ENCODE measurements at regions not wholly inside any gene's neighbourhood (a gene's known extent, or its start where the extent isn't known, plus 50 kb on each side); places are given as distances from the start of the nearest gene placed in this dataset.

DNA sequence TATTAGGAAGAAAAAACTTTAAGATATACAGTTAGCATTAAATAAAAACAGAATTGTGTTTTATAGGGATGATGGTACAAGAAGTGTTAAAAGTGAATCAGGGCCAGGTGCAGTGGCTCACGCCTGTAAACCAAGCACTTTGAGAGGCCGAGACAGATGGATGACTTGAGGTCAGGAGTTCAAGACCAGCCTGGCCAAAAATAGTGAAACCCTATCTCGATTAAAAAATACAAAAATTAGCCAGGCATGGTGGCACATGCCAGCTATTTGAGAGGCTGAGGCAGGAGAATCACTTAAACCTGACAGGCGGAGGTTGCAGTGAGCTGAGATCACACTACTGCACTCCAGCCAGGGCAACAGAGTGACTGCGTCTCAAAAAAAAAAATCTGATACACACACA is 282.9 kb upstream of the ATP10B start:
- TF ChIP-seq, protein P1, sequence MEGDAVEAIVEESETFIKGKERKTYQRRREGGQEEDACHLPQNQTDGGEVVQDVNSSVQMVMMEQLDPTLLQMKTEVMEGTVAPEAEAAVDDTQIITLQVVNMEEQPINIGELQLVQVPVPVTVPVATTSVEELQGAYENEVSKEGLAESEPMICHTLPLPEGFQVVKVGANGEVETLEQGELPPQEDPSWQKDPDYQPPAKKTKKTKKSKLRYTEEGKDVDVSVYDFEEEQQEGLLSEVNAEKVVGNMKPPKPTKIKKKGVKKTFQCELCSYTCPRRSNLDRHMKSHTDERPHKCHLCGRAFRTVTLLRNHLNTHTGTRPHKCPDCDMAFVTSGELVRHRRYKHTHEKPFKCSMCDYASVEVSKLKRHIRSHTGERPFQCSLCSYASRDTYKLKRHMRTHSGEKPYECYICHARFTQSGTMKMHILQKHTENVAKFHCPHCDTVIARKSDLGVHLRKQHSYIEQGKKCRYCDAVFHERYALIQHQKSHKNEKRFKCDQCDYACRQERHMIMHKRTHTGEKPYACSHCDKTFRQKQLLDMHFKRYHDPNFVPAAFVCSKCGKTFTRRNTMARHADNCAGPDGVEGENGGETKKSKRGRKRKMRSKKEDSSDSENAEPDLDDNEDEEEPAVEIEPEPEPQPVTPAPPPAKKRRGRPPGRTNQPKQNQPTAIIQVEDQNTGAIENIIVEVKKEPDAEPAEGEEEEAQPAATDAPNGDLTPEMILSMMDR (IDR thresholded peaks at IDR 0.05): no peak
- no peak for TF ChIP-seq POLR2A (IDR thresholded peaks at IDR 0.05)
- DNase-seq: no peak
- Histone ChIP-seq H3K27me3 (no peaks in the 10 kb centered on the region), H3K4me1 (no peaks in the 10 kb centered on the region), H3K4me3 (no peak overlapping the region), H3K27ac (no peak overlapping the region), H3K36me3 (no peaks in the 10 kb centered on the region), H3K9me3 (no peaks in the 10 kb centered on the region)
- ATAC-seq: no peak
- intact Hi-C loops (cut with DNase I): no loop called here
- 70 to 81% (median 76%) methylated on average over 5 of the region's 5 CpGs for WGBS, 4 donors

- intact Hi-C loops (cut with DNase I): no loop called here
- Histone ChIP-seq H3K4me3 (no peak overlapping the region), H3K27me3 (no peaks in the 10 kb centered on the region), H3K36me3 (no peaks in the 10 kb centered on the region), H3K4me1 (no peaks in the 10 kb centered on the region), H3K9me3 (no peaks in the 10 kb centered on the region), H3K27ac (no peak overlapping the region)
- no peak for TF ChIP-seq POLR2A (IDR thresholded peaks at IDR 0.05)
- TF ChIP-seq, protein P1 (IDR thresholded peaks at IDR 0.05): no peak
- ATAC-seq (no peak), DNase-seq (no peak)
- WGBS, 4 donors: 14 to 25% (median 16%) methylated on average over 2 of the region's 2 CpGs
Observed at GRCh38 chr5:161134083-161134482, 282.1 kb upstream of the ATP10B start.

GRCh38 chr5:161115941-161116340 is 263.9 kb upstream of the ATP10B start:
- TF ChIP-seq, protein P1 (IDR thresholded peaks at IDR 0.05): no peak
- no peak for TF ChIP-seq POLR2A (IDR thresholded peaks at IDR 0.05)
- Histone ChIP-seq H3K27ac (no peak overlapping the region), H3K9me3 (no peaks in the 10 kb centered on the region), H3K36me3 (no peaks in the 10 kb centered on the region), H3K4me3 (no peak overlapping the region), H3K4me1 (no peaks in the 10 kb centered on the region), H3K27me3 (no peaks in the 10 kb centered on the region)
- intact Hi-C loops (cut with DNase I): no loop called here
- 81 to 86% (median 83%) methylated on average over 2 of the region's 2 CpGs for WGBS, 4 donors
- no peak for ATAC-seq
- no peak for DNase-seq

DNA sequence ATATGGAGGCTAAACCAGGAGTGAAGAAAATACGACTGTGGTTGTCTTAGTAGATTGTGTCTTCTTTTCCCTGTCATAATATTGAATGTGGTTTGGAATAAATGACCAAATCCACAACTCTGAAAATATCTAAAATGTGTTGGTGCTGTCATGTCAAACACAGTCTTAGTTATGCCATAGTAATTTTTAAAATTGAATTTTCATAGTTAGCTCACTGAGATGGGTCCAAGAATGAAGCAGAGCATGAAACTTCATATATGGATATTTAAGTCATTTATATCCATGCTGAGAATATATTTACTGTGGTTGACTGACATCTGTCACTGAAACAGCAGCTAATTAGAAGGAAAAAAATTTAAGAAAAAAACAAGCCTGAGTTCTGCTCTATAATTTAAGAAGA is 260.4 kb upstream of the ATP10B start:
- Histone ChIP-seq H3K36me3 (no peaks in the 10 kb centered on the region), H3K27ac (no peak overlapping the region), H3K27me3 (no peaks in the 10 kb centered on the region), H3K9me3 (no peaks in the 10 kb centered on the region), H3K4me3 (no peak overlapping the region), H3K4me1 (no peaks in the 10 kb centered on the region)
- 74 to 91% (median 86%) methylated on average over 1 of the region's 1 CpG for WGBS, 4 donors
- TF ChIP-seq, protein P1 (IDR thresholded peaks at IDR 0.05): no peak
- no peak for TF ChIP-seq POLR2A (IDR thresholded peaks at IDR 0.05)
- intact Hi-C loops (cut with DNase I): no loop called here
- ATAC-seq: no peak
- DNase-seq: no peak
